GM23338 (cell line): ENCODE measurements at regions not wholly inside any gene's neighbourhood (a gene's known extent, or its start where the extent isn't known, plus 50 kb on each side); places are given as distances from the start of the nearest gene placed in this dataset.

ENCODE experiments used
- ATAC-seq: fragments of 200-7000 bp; cut with Tn5 transposase; 3 replicates; pipeline ENCODE4 v1.9.1; 2020
- DNase-seq: peaks from one replicate; pipeline ENCODE4 v3.0.0-alpha.2; 2015; ENCODE audit warnings: low spot score
- H2AFZ ChIP-seq: fragments of 200-600 bp; sonication (generic); 2 replicates; pipeline ENCODE4 v1.8.0; 2016; ENCODE audit warnings: antibody characterized with exemption, mild to moderate bottlenecking, moderate library complexity
- H3F3A ChIP-seq: fragments of 200-600 bp; sonication (generic); replicated peaks from 2 replicates; pipeline ENCODE4 v1.8.0; 2017; ENCODE audit warnings: antibody characterized with exemption, mixed run types, low read depth
- H3K27ac ChIP-seq: fragments of 200-600 bp; sonication (generic); 2 replicates; pipeline ENCODE4 v1.6.1; 2016; ENCODE audit warnings: low read depth
- H3K27me3 ChIP-seq: fragments of 200-600 bp; sonication (generic); 2 replicates; pipeline ENCODE4 v1.8.0; 2016; ENCODE audit warnings: mild to moderate bottlenecking, mixed run types, moderate library complexity; ENCODE audit not compliant: insufficient read depth
- H3K36me3 ChIP-seq: fragments of 200-600 bp; sonication (generic); 2 replicates; pipeline ENCODE4 v1.8.0; 2016; ENCODE audit warnings: mild to moderate bottlenecking; ENCODE audit not compliant: insufficient read depth
- H3K4me1 ChIP-seq: fragments of 200-600 bp; sonication (generic); 2 replicates; pipeline ENCODE4 v1.8.0; 2016; ENCODE audit warnings: mild to moderate bottlenecking, moderate library complexity; ENCODE audit not compliant: insufficient read depth
- H3K4me2 ChIP-seq: fragments of 200-600 bp; sonication (generic); 2 replicates; pipeline ENCODE4 v1.7.1; 2017; ENCODE audit warnings: mixed run types
- H3K4me3 ChIP-seq: fragments of 200-600 bp; sonication (generic); 2 replicates; pipeline ENCODE4 v1.6.1; 2016; ENCODE audit warnings: mixed run types
- H3K79me2 ChIP-seq: fragments of 200-600 bp; sonication (generic); replicated peaks from 2 replicates; pipeline ENCODE4 v1.8.0; 2017; ENCODE audit warnings: mild to moderate bottlenecking; ENCODE audit not compliant: insufficient read depth
- H3K9me2 ChIP-seq: fragments of 200-600 bp; sonication (generic); 2 replicates; pipeline ENCODE4 v1.8.0; 2017; ENCODE audit not compliant: insufficient read depth
- H4K20me1 ChIP-seq: fragments of 200-600 bp; sonication (generic); replicated peaks from 2 replicates; pipeline ENCODE4 v1.8.0; 2017; ENCODE audit warnings: mild to moderate bottlenecking; ENCODE audit not compliant: insufficient read depth
- H3K27ac Mint-ChIP-seq: 2 replicates; pipeline ENCODE4 v1.8.0; 2020; ENCODE audit warnings: inconsistent platforms, mild to moderate bottlenecking, moderate library complexity, mixed read lengths
- H3K27me3 Mint-ChIP-seq: 3 replicates; pipeline ENCODE4 v1.8.0; 2022; ENCODE audit warnings: low read depth, mild to moderate bottlenecking, moderate library complexity, mixed read lengths, inconsistent platforms; ENCODE audit not compliant: insufficient read depth, poor library complexity
- H3K36me3 Mint-ChIP-seq: 3 replicates; pipeline ENCODE4 v1.8.0; 2021; ENCODE audit warnings: low read depth, mild to moderate bottlenecking, inconsistent platforms, moderate library complexity, mixed read lengths
- H3K4me1 Mint-ChIP-seq: 3 replicates; pipeline ENCODE4 v1.8.0; 2020; ENCODE audit warnings: mild to moderate bottlenecking, inconsistent platforms, mixed read lengths
- H3K4me3 Mint-ChIP-seq: 3 replicates; pipeline ENCODE4 v1.8.0; 2021; ENCODE audit warnings: moderate library complexity, mild to moderate bottlenecking, inconsistent platforms, mixed read lengths
- H3K9me3 Mint-ChIP-seq: 3 replicates; pipeline ENCODE4 v1.8.0; 2020; ENCODE audit warnings: moderate library complexity, mild to moderate bottlenecking, inconsistent platforms, mixed read lengths
- EZH2 ChIP-seq: fragments of 200-600 bp; sonication (generic); IDR thresholded peaks from one replicate; pipeline ENCODE4 v1.8.0; 2017; ENCODE audit warnings: antibody characterized with exemption, mild to moderate bottlenecking, low read depth; ENCODE audit not compliant: unreplicated experiment
- EZH2phosphoT487 ChIP-seq: fragments of 200-600 bp; sonication (generic); IDR thresholded peaks from one replicate; pipeline ENCODE4 v1.8.1; 2018; ENCODE audit warnings: antibody characterized with exemption; ENCODE audit not compliant: unreplicated experiment
- NANOG ChIP-seq: IDR thresholded peaks from 2 replicates; pipeline ENCODE4 v1.6.1; 2016; ENCODE audit warnings: antibody characterized with exemption, borderline replicate concordance
- REST ChIP-seq: IDR thresholded peaks from one replicate; pipeline ENCODE4 v1.6.1; 2018; ENCODE audit warnings: antibody characterized with exemption; ENCODE audit not compliant: unreplicated experiment
- STAT1 ChIP-seq: IDR thresholded peaks from one replicate; pipeline ENCODE4 v1.6.1; 2016; ENCODE audit warnings: antibody characterized with exemption; ENCODE audit not compliant: unreplicated experiment
- ZNF114 ChIP-seq: fragments of 250-450 bp; sonication (Bioruptor Pico); IDR thresholded peaks from 2 replicates; pipeline ENCODE4 v1.5.0; 2020; ENCODE audit warnings: mild to moderate bottlenecking, moderate library complexity
- ZNF331 ChIP-seq: fragments of 250-450 bp; sonication (Bioruptor Pico); IDR thresholded peaks from 2 replicates; pipeline ENCODE4 v1.5.0; 2020; ENCODE audit warnings: low read depth, mild to moderate bottlenecking, moderate library complexity

- Histone ChIP-seq H2AFZ (peak overlapping the region; percentile 85), H3K36me3 (no peaks in the 10 kb centered on the region), H3K4me1 (no peaks in the 10 kb centered on the region; the same call in 1 of the 2 replicates), H4K20me1 (no peaks in the 10 kb centered on the region), H3K27ac (no peak overlapping the region), H3K9me2 (no peaks in the 10 kb centered on the region), H3K4me3 (no peak overlapping the region), H3K79me2 (no peaks in the 10 kb centered on the region), H3K27me3 (no peaks in the 10 kb centered on the region), H3K4me2 (no peak overlapping the region), H3F3A (no peaks in the 10 kb centered on the region)
- no peak overlapping the region for H3K27ac Mint-ChIP-seq
- TF ChIP-seq ZNF331 (CRISPR knock-in tag) (no peak), NANOG (no peak)
- no peak overlapping the region for H3K4me3 Mint-ChIP-seq
- DNase-seq (no peak), ATAC-seq (no peak)
- H3K27me3 Mint-ChIP-seq = no peaks in the 10 kb centered on the region
- H3K9me3 Mint-ChIP-seq = no peaks in the 10 kb centered on the region
- H3K36me3 Mint-ChIP-seq = no peaks in the 10 kb centered on the region
- H3K4me1 Mint-ChIP-seq = no peaks in the 10 kb centered on the region
Measured at GRCh38 chr3:132974097-132974496, 64.1 kb upstream of the TMEM108 start.

GRCh38 chr3:132973441-132973840 lies 64.8 kb upstream of the TMEM108 start:
- TF ChIP-seq EZH2phosphoT487 = no peak
- no peak for TF ChIP-seq ZNF114 (CRISPR knock-in tag)
- TF ChIP-seq ZNF331 (CRISPR knock-in tag) = no peak
- TF ChIP-seq REST = no peak
- TF ChIP-seq STAT1 = no peak
- TF ChIP-seq NANOG = no peak
- no peak for ATAC-seq
- H3K27ac ChIP-seq = no peak overlapping the region
- no peaks in the 10 kb centered on the region for H3F3A ChIP-seq
- DNase-seq = no peak
- no peaks in the 10 kb centered on the region; the same call in 1 of the 2 replicates for H3K4me1 ChIP-seq
- H3K27ac Mint-ChIP-seq = no peak overlapping the region
- no peaks in the 10 kb centered on the region for H3K9me2 ChIP-seq
- no peaks in the 10 kb centered on the region for H3K36me3 ChIP-seq
- H3K9me3 Mint-ChIP-seq = no peaks in the 10 kb centered on the region
- no peaks in the 10 kb centered on the region for H3K79me2 ChIP-seq
- no peaks in the 10 kb centered on the region for H3K27me3 ChIP-seq
- no peak overlapping the region for H3K4me3 Mint-ChIP-seq
- no peaks in the 10 kb centered on the region for H3K36me3 Mint-ChIP-seq
- H3K4me1 Mint-ChIP-seq = no peaks in the 10 kb centered on the region
- no peaks in the 10 kb centered on the region for H4K20me1 ChIP-seq
- H2AFZ ChIP-seq = peak overlapping the region; percentile 85
- H3K27me3 Mint-ChIP-seq = no peaks in the 10 kb centered on the region
- no peak overlapping the region for H3K4me3 ChIP-seq
- no peak overlapping the region for H3K4me2 ChIP-seq

- Histone ChIP-seq H3K79me2 (no peaks in the 10 kb centered on the region), H3K4me1 (no peaks in the 10 kb centered on the region), H2AFZ (no peak overlapping the region), H3K36me3 (no peaks in the 10 kb centered on the region), H3K27me3 (no peaks in the 10 kb centered on the region), H3K9me2 (no peaks in the 10 kb centered on the region), H3F3A (no peaks in the 10 kb centered on the region), H3K4me3 (no peak overlapping the region), H3K4me2 (no peak overlapping the region), H3K27ac (no peak overlapping the region), H4K20me1 (no peaks in the 10 kb centered on the region)
- Mint-ChIP-seq H3K4me1 (no peaks in the 10 kb centered on the region), H3K4me3 (no peak overlapping the region), H3K9me3 (no peaks in the 10 kb centered on the region), H3K36me3 (no peaks in the 10 kb centered on the region), H3K27me3 (no peaks in the 10 kb centered on the region), H3K27ac (no peak overlapping the region)
- ATAC-seq (no peak), DNase-seq (no peak)
- no peak for TF ChIP-seq STAT1
- no peak for TF ChIP-seq EZH2
- TF ChIP-seq EZH2phosphoT487 = no peak
Measured at GRCh38 chr3:132972333-132972732, 65.9 kb upstream of the TMEM108 start.
